K562 (cell line): ENCODE measurements at regions not wholly inside any gene's neighbourhood (a gene's known extent, or its start where the extent isn't known, plus 50 kb on each side); places are given as distances from the start of the nearest gene placed in this dataset.

ENCODE experiments used
- EGR1 ChIP-seq: fragments of 450-650 bp; conservative IDR thresholded peaks from 2 replicates; pipeline ENCODE4 v1.6.1; 2017; ENCODE audit warnings: mild to moderate bottlenecking
- REST ChIP-seq, 2 experiments: fragments of 450-650 bp; formaldehyde crosslinking in 1 of 2; IDR thresholded peaks; 2 replicates each; pipeline versions ENCODE4 v1.4.0 to v1.6.1; 2014 to 2020; ENCODE audit warnings: mild to moderate bottlenecking in 2 of 2, borderline replicate concordance in 1 of 2, low read depth in 1 of 2
- TAL1 ChIP-seq: fragments of 450-650 bp; IDR thresholded peaks from 2 replicates; pipeline ENCODE4 v1.6.1; 2016; ENCODE audit warnings: mild to moderate bottlenecking

- no peak for TF ChIP-seq REST (IDR thresholded peaks at IDR 0.05; ENCODE audit: borderline replicate concordance)
- TF ChIP-seq REST (CRISPR knock-in tag; IDR thresholded peaks at IDR 0.05; ENCODE audit: low read depth) = no peak
- TF ChIP-seq TAL1 = no peak
- no peak for TF ChIP-seq EGR1
Observed at GRCh38 chr1:208538078-208538477, 293.9 kb upstream of the PLXNA2 start (continued).
